A549 (cell line): ENCODE measurements at regions not wholly inside any gene's neighbourhood (a gene's known extent, or its start where the extent isn't known, plus 50 kb on each side); places are given as distances from the start of the nearest gene placed in this dataset.
A peak's percentile ranks its signal among the peaks of the same experiment; 100 is the strongest.

Source experiments
- ATAC-seq, 2 experiments: fragments of 200-7000 bp in 1 of 2; fragments of >200 bp in 1 of 2; cut with Nextera tagmentation in 1 of 2; cut with Tn5 transposase in 1 of 2; 3 replicates each; pipeline versions ENCODE4 v1.8.0 to v1.9.1; 2018 to 2020; ENCODE audit warnings: mild to moderate bottlenecking in 1 of 2, moderate library complexity in 1 of 2
- CTCF ChIA-PET: fragments of 300-600 bp; sonication (Branson Sonifier 250); formaldehyde crosslinking; extraction: SDS; loops from one replicate; lab custom pipeline; 2021; ENCODE audit warnings: antibody characterized with exemption, inconsistent platforms; lab: Yijun Ruan, JAX
- POLR2A ChIA-PET: fragments of 350-600 bp; formaldehyde crosslinking; extraction: SDS; loops from one replicate; lab custom pipeline; 2021; ENCODE audit warnings: antibody characterized with exemption, inconsistent platforms; lab: Yijun Ruan, JAX
- DNase-seq, 2 experiments: peaks; one replicate each; pipeline versions ENCODE4 v3.0.0 to v3.0.0-alpha.2; 2011 to 2016; ENCODE audit warnings: low read depth in 1 of 2, low spot score in 1 of 2
- FAIRE-seq: peaks from 2 replicates; lab custom pipeline; 2011; peaks lifted over from hg19 to GRCh38; lab: Jason Lieb, UNC
- H3K27ac ChIP-seq, 2 experiments: fragments of >200 bp; sonication (Bioruptor Twin); formaldehyde crosslinking; 3 replicates each; pipeline ENCODE4 v1.5.1; 2016 to 2017
- H3K4me1 ChIP-seq: fragments of >200 bp; sonication (Bioruptor Twin); formaldehyde crosslinking; 3 replicates; pipeline ENCODE4 v1.6.1; 2016
- H3K4me2 ChIP-seq: fragments of >200 bp; sonication (Bioruptor Twin); formaldehyde crosslinking; 3 replicates; pipeline ENCODE4 v1.6.1; 2016
- H3K4me3 ChIP-seq: fragments of >200 bp; sonication (Bioruptor Twin); formaldehyde crosslinking; 3 replicates; pipeline ENCODE4 v1.5.1; 2016
- H3K9me3 ChIP-seq: fragments of >200 bp; sonication (Bioruptor Twin); formaldehyde crosslinking; 3 replicates; pipeline ENCODE4 v1.6.1; 2016
- CBX2 ChIP-seq: fragments of 200-600 bp; sonication (generic); IDR thresholded peaks from 2 replicates; pipeline ENCODE4 v1.6.1; 2016; ENCODE audit warnings: low read depth, mild to moderate bottlenecking, borderline replicate concordance
- CBX8 ChIP-seq: fragments of 200-600 bp; sonication (generic); IDR thresholded peaks from 2 replicates; pipeline ENCODE4 v1.6.1; 2016
- CEBPB ChIP-seq, 2 experiments: fragments of >200 bp in 1 of 2; sonication (Bioruptor Twin) in 1 of 2; formaldehyde crosslinking in 1 of 2; IDR thresholded peaks; 2 replicates each; pipeline ENCODE4 v1.6.1; 2012 to 2016
- EHMT2 ChIP-seq: fragments of 200-600 bp; sonication (generic); IDR thresholded peaks from 2 replicates; pipeline ENCODE4 v1.6.1; 2016; ENCODE audit warnings: antibody characterized with exemption, low read depth, mild to moderate bottlenecking, moderate library complexity
- EP300 ChIP-seq, 2 experiments: fragments of >200 bp; sonication (Bioruptor Twin); formaldehyde crosslinking; IDR thresholded peaks; 2 replicates in 1 of 2; 3 replicates in 1 of 2; pipeline ENCODE4 v1.6.1; 2016 to 2017
- FOSB ChIP-seq: fragments of 250-450 bp; sonication (Bioruptor Pico); IDR thresholded peaks from 2 replicates; pipeline ENCODE4 v1.5.0; 2020; ENCODE audit warnings: mild to moderate bottlenecking, moderate library complexity
- FOSL2 ChIP-seq, 2 experiments: fragments of 450-650 bp in 1 of 2; fragments of >200 bp in 1 of 2; sonication (Bioruptor Twin) in 1 of 2; formaldehyde crosslinking; IDR thresholded peaks; 2 replicates each; pipeline versions ENCODE4 v1.5.0 to v1.6.1; 2016 to 2020; ENCODE audit warnings: mild to moderate bottlenecking in 1 of 2, moderate library complexity in 1 of 2
- HOXA7 ChIP-seq: fragments of 250-450 bp; sonication (Bioruptor Pico); IDR thresholded peaks from 2 replicates; pipeline ENCODE4 v1.5.0; 2020; ENCODE audit warnings: mild to moderate bottlenecking, moderate library complexity
- HOXB13 ChIP-seq: fragments of 250-450 bp; sonication (Bioruptor Pico); IDR thresholded peaks from 2 replicates; pipeline ENCODE4 v1.5.0; 2020; ENCODE audit warnings: low read depth, mild to moderate bottlenecking, moderate library complexity
- HOXB5 ChIP-seq: fragments of 250-450 bp; sonication (Bioruptor Pico); IDR thresholded peaks from 2 replicates; pipeline ENCODE4 v1.5.0; 2020; ENCODE audit warnings: mild to moderate bottlenecking, moderate library complexity
- MAFK ChIP-seq: fragments of 450-650 bp; IDR thresholded peaks from 2 replicates; pipeline ENCODE4 v1.6.1; 2014; ENCODE audit not compliant: partially characterized antibody
- NPAS2 ChIP-seq: fragments of 250-450 bp; sonication (Bioruptor Pico); IDR thresholded peaks from 2 replicates; pipeline ENCODE4 v1.8.0; 2022; ENCODE audit warnings: mild to moderate bottlenecking, moderate library complexity, borderline replicate concordance
- NR3C1 ChIP-seq: fragments of >200 bp; sonication (Bioruptor Twin); formaldehyde crosslinking; IDR thresholded peaks from 3 replicates; pipeline ENCODE4 v1.6.1; 2017
- PHF8 ChIP-seq: fragments of 200-600 bp; sonication (generic); IDR thresholded peaks from 2 replicates; pipeline ENCODE4 v1.6.1; 2016; ENCODE audit warnings: low read depth, mild to moderate bottlenecking, antibody characterized with exemption, moderate library complexity, borderline replicate concordance
- POLR2AphosphoS2 ChIP-seq: conservative IDR thresholded peaks from 2 replicates; pipeline ENCODE4 v1.6.1; 2012; ENCODE audit warnings: low read length, improper control_type of control experiment, inconsistent platforms
- RARB ChIP-seq: fragments of 250-450 bp; sonication (Bioruptor Pico); IDR thresholded peaks from 2 replicates; pipeline ENCODE4 v1.8.0; 2021; ENCODE audit warnings: mild to moderate bottlenecking, moderate library complexity
- RCOR1 ChIP-seq: fragments of 150-350 bp; IDR thresholded peaks from 2 replicates; pipeline ENCODE4 v1.6.1; 2014; ENCODE audit warnings: antibody characterized with exemption, low read length, low read depth
- RNF2 ChIP-seq: fragments of 200-600 bp; sonication (generic); IDR thresholded peaks from 2 replicates; pipeline ENCODE4 v1.6.1; 2016; ENCODE audit warnings: low read depth, mild to moderate bottlenecking, antibody characterized with exemption, moderate library complexity, borderline replicate concordance
- SMC3 ChIP-seq: fragments of >200 bp; sonication (Bioruptor Twin); formaldehyde crosslinking; IDR thresholded peaks from 3 replicates; pipeline ENCODE4 v1.6.1; 2018; ENCODE audit warnings: inconsistent platforms
- ZNF302 ChIP-seq: fragments of 250-450 bp; sonication (Bioruptor Pico); IDR thresholded peaks from 2 replicates; pipeline ENCODE4 v1.9.0; 2021; ENCODE audit warnings: inconsistent platforms, mild to moderate bottlenecking, moderate library complexity
- ZSCAN20 ChIP-seq: fragments of 250-450 bp; sonication (Bioruptor Pico); IDR thresholded peaks from 2 replicates; pipeline ENCODE4 v1.8.0; 2022; ENCODE audit warnings: mild to moderate bottlenecking, moderate library complexity
- WGBS: methylation state at CpG from one replicate; pipeline ENCODE4 v1.1.6; 2017; ENCODE audit errors: missing lambda C conversion rate; 5-methylcytosine and 5-hydroxymethylcytosine counted together
- TF ChIP-seq, protein P1 (sequence below): fragments of 450-650 bp; IDR thresholded peaks from 2 replicates; pipeline ENCODE4 v1.6.1; 2014; ENCODE audit warnings: antibody characterized with exemption
- TF ChIP-seq, protein P2 (sequence below): fragments of 250-450 bp; sonication (Bioruptor Pico); IDR thresholded peaks from 2 replicates; pipeline ENCODE4 v1.5.0; 2021; ENCODE audit warnings: mild to moderate bottlenecking, moderate library complexity, borderline replicate concordance

DNA sequence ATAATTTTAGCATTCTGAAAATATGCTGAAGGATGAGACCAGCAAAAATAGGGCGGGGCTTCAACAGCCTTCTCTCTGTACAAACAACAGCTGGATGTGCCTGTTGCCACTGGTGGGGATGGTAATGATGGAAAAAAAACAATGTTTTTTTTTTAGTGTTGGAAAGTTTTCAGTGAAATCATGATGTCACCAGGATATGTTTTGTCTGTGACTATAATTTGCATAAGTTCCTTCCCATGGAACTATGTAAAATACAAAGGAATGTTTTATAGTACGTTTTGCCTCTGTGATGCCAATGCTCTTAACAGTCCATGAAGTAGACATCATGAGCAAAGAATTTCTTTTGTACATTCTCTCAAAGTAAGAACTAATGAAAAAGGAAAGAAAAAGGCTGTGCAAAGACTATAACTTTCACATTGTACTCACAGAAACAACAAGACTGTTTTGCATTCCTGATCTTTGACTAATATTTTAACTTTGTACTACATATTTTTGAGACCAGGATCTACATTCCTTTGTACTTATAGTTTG lies 589.7 kb downstream of the SPRY1 start:
- DNase-seq (no peak), FAIRE-seq (no peak), ATAC-seq (no peak)
- WGBS: 9% methylated on average over 2 of the region's 2 CpGs
- Histone ChIP-seq H3K9me3 (no peaks in the 10 kb centered on the region), H3K4me3 (no peak overlapping the region), H3K4me1 (no peaks in the 10 kb centered on the region), H3K4me2 (no peak overlapping the region), H3K27ac (no peak overlapping the region)
- no peak for TF ChIP-seq FOSL2 (IDR thresholded peaks at IDR 0.05)
- TF ChIP-seq FOSL2 (CRISPR knock-in tag; IDR thresholded peaks at IDR 0.05): no peak
- no peak for TF ChIP-seq CBX2
- ChIA-PET CTCF (interaction anchor here (0.6 kb wide), 1 partner anchor 96 kb away, joined by 3 read pairs; no protein-coding TSS in a partner anchor), POLR2A (no interaction called here)

DNA sequence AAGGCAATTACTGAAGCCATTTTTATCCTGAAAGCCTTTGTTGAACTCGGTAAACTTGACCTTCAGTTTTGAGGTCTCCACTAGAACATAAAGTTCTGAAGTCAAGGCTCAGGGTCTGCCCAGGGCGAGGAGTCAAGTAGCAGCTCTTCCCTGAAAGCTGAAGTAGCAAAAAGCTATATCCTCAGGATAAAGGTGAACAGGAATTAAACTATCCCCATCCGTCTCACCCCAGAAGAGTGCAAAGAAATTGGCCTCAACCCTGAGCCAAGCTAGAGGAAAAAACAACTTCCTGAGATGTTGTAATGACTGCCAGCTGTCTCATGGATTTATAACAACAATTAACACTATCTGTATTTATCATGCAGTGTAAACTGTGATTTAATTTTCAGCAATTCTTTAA lies 590.8 kb downstream of the SPRY1 start:
- no peak for TF ChIP-seq EP300 (IDR thresholded peaks at IDR 0.05)
- no peak for TF ChIP-seq SMC3
- no peak for TF ChIP-seq RARB (CRISPR knock-in tag)
- TF ChIP-seq NPAS2 (CRISPR knock-in tag): no peak
- no peak for TF ChIP-seq ZNF302 (CRISPR knock-in tag)
- H3K4me3 ChIP-seq: no peak overlapping the region
- 47% methylated on average over 3 of the region's 3 CpGs for WGBS
- no peak for DNase-seq
- H3K4me1 ChIP-seq: no peaks in the 10 kb centered on the region
- no peak for FAIRE-seq
- no peak overlapping the region for H3K4me2 ChIP-seq
- ChIA-PET POLR2A (no interaction called here), CTCF (no interaction called here)
- no peak overlapping the region for H3K27ac ChIP-seq
- no peaks in the 10 kb centered on the region for H3K9me3 ChIP-seq
- no peak for ATAC-seq

DNA sequence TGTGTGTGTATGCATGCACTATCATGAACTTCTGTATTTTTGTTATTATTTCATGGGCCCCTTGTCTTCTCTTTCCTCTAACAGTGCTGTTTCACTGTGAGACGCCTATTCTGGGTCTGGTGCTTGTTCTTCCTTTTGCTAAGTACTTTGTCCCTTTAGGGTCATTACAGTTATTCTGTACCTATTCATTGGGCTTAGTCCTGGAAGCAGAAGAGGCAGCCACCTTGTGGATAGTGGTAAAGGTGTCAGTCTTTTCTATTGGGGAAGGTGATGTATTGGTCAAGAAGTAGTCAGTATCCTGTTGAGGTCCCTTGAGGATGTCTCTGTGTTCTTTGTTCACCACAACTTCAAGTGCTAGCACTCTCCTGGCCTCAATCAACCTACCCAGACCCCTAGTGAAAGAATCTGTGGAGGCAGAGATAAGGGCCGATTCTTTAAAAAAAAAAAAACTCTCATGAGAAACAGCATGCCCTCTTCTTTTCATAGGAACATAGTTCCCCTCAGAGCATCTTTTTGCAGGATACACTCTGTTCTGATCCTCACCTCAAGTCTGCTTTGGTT lies 593.8 kb downstream of the SPRY1 start:
- H3K9me3 ChIP-seq: no peaks in the 10 kb centered on the region
- no peak for DNase-seq
- POLR2A ChIA-PET: no interaction called here
- ATAC-seq: no peak
- TF ChIP-seq FOSB (CRISPR knock-in tag) (no peak), EP300 (IDR thresholded peaks at IDR 0.05) (no peak)
- no peak overlapping the region for H3K4me3 ChIP-seq
- H3K4me1 ChIP-seq: no peaks in the 10 kb centered on the region
- H3K4me2 ChIP-seq: no peak overlapping the region
- no peak overlapping the region for H3K27ac ChIP-seq
- FAIRE-seq: no peak
- CTCF ChIA-PET: no interaction called here
- WGBS: 52% methylated on average over 2 of the region's 2 CpGs

DNA sequence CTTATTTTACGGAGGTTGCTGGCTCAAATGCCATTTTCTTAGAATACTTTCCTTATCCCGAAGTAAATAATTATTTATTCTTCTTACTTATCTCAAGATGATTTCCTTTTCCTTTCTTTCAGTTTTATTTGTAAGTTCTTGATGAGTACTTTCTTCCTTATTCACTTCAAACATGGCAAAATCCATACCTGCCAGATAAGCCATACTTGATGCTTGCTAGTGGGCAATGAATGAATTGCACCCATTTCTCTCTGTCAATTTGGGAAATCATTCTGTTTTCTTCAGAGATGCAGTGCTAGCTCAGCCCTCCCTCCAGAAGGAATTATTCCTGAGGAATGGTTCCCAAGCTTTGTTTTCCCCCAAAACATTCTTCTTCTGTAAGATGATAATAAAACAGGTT lies 598.3 kb downstream of the SPRY1 start:
- Histone ChIP-seq H3K27ac (no peak overlapping the region), H3K9me3 (no peaks in the 10 kb centered on the region), H3K4me2 (no peak overlapping the region), H3K4me1 (no peaks in the 10 kb centered on the region), H3K4me3 (no peak overlapping the region)
- TF ChIP-seq HOXB13 (CRISPR knock-in tag) (no peak), CBX8 (no peak), HOXB5 (CRISPR knock-in tag) (no peak), EHMT2 (no peak), PHF8 (no peak), RNF2 (no peak), MAFK (no peak), CEBPB (IDR thresholded peaks at IDR 0.05) (no peak), ZSCAN20 (CRISPR knock-in tag) (no peak), NR3C1 (no peak), POLR2AphosphoS2 (no peak), HOXA7 (CRISPR knock-in tag) (no peak), FOSL2 (IDR thresholded peaks at IDR 0.05) (no peak), FOSL2 (CRISPR knock-in tag; IDR thresholded peaks at IDR 0.05) (no peak), RCOR1 (no peak)
- TF ChIP-seq, protein P1, sequence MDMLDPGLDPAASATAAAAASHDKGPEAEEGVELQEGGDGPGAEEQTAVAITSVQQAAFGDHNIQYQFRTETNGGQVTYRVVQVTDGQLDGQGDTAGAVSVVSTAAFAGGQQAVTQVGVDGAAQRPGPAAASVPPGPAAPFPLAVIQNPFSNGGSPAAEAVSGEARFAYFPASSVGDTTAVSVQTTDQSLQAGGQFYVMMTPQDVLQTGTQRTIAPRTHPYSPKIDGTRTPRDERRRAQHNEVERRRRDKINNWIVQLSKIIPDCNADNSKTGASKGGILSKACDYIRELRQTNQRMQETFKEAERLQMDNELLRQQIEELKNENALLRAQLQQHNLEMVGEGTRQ: no peak
- TF ChIP-seq, protein P2, sequence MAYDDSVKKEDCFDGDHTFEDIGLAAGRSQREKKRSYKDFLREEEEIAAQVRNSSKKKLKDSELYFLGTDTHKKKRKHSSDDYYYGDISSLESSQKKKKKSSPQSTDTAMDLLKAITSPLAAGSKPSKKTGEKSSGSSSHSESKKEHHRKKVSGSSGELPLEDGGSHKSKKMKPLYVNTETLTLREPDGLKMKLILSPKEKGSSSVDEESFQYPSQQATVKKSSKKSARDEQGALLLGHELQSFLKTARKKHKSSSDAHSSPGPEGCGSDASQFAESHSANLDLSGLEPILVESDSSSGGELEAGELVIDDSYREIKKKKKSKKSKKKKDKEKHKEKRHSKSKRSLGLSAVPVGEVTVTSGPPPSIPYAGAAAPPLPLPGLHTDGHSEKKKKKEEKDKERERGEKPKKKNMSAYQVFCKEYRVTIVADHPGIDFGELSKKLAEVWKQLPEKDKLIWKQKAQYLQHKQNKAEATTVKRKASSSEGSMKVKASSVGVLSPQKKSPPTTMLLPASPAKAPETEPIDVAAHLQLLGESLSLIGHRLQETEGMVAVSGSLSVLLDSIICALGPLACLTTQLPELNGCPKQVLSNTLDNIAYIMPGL (CRISPR knock-in tag): no peak
- ChIA-PET POLR2A (no interaction called here), CTCF (no interaction called here)
- DNase-seq (peak in 1 of 2 experiments; percentile 2), FAIRE-seq (no peak), ATAC-seq (no peak)
- 72% methylated on average over 2 of the region's 2 CpGs for WGBS
